PFSK-1 (cell line): ENCODE measurements at regions not wholly inside any gene's neighbourhood (a gene's known extent, or its start where the extent isn't known, plus 50 kb on each side); places are given as distances from the start of the nearest gene placed in this dataset.

Experiments used
- FOXP2 ChIP-seq: optimal IDR thresholded peaks from 2 replicates; pipeline ENCODE3; 2011; ENCODE audit warnings: borderline replicate concordance, control low read depth, inconsistent platforms; ENCODE audit not compliant: insufficient read depth; ENCODE audit errors: extremely low read length, extremely low read depth
- POLR2AphosphoS5 ChIP-seq: IDR thresholded peaks from 2 replicates; pipeline ENCODE4 v1.6.1; 2012; ENCODE audit warnings: low read depth, mild to moderate bottlenecking, control low read depth, low read length, moderate library complexity
- REST ChIP-seq, 2 experiments: IDR thresholded peaks; 2 replicates each; pipeline versions ENCODE4 v1.6.1 to v1.8.0; 2011 to 2012; ENCODE audit warnings: low read depth in 2 of 2, low read length in 2 of 2, control low read depth in 1 of 2, inconsistent platforms in 1 of 2, mild to moderate bottlenecking in 1 of 2, moderate library complexity in 1 of 2; ENCODE audit not compliant: insufficient read depth in 1 of 2
- SIN3A ChIP-seq: IDR thresholded peaks from 2 replicates; pipeline ENCODE4 v1.6.1; 2012; ENCODE audit warnings: mild to moderate bottlenecking, low read length, moderate library complexity, borderline replicate concordance; ENCODE audit not compliant: insufficient read depth
- TAF1 ChIP-seq: IDR thresholded peaks from 2 replicates; pipeline ENCODE4 v1.6.1; 2012; ENCODE audit warnings: low read length, control low read depth, borderline replicate concordance; ENCODE audit not compliant: insufficient read depth

DNA sequence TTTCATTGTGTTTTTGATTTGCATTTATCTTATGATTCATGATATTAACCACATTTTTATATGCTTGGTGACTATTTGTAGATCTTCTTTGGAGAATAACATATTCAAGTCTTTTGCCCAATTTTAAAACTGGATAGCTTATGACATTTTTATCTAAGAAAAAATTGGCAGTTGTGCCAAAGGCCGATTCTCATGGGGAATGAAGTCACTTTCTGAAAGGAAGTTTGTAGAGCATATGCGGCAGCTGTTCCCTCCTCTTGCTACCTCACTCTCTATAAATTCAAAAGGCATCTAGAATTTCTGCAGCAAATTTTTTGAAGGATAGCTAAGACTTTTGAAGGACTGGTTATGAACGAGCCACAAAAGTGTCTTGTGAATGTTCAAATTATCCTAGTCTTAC lies 2353.5 kb downstream of the ARAP2 start:
- TF ChIP-seq REST (IDR thresholded peaks at IDR 0.05; ENCODE audit: insufficient read depth in 1 of 2, low read depth in 2 of 2, low read length in 2 of 2): no peak
- TF ChIP-seq SIN3A: no peak
- no peak for TF ChIP-seq FOXP2
- no peak for TF ChIP-seq POLR2AphosphoS5
- TF ChIP-seq TAF1: no peak

DNA sequence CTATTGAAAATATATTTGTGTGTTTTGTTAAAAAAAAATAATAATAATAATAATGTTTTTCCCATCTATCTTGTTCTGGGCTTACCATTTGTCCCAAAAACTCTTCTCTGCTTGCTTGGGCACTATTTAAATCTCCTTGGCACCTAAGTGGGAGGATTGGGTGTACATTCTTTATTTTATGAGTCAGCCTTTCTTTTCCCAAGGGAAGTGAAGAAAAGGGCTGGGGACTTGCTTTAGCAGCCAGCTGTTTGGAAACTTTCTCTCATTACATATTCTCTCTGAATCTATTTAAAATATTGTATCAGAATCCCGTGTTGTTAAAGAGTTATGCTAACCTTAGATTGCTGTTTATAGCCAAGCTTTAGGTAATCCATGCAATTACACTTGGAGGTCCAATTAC lies 2332.4 kb downstream of the ARAP2 start:
- no peak for TF ChIP-seq REST (IDR thresholded peaks at IDR 0.05; ENCODE audit: insufficient read depth in 1 of 2, low read depth in 2 of 2, low read length in 2 of 2)
- no peak for TF ChIP-seq POLR2AphosphoS5
- TF ChIP-seq TAF1: no peak
- TF ChIP-seq SIN3A: no peak
- TF ChIP-seq FOXP2: no peak

- TF ChIP-seq REST (IDR thresholded peaks at IDR 0.05; ENCODE audit: insufficient read depth in 1 of 2, low read depth in 2 of 2, low read length in 2 of 2): no peak
- no peak for TF ChIP-seq SIN3A
- no peak for TF ChIP-seq TAF1
Measured at GRCh38 chr4:33914386-33914785, 2329.9 kb downstream of the ARAP2 start.

GRCh38 chr4:33923469-33923868 lies 2320.8 kb downstream of the ARAP2 start:
- TF ChIP-seq TAF1 (no peak), SIN3A (no peak), REST (IDR thresholded peaks at IDR 0.05; ENCODE audit: insufficient read depth in 1 of 2, low read depth in 2 of 2, low read length in 2 of 2) (no peak), POLR2AphosphoS5 (no peak), FOXP2 (no peak)

DNA sequence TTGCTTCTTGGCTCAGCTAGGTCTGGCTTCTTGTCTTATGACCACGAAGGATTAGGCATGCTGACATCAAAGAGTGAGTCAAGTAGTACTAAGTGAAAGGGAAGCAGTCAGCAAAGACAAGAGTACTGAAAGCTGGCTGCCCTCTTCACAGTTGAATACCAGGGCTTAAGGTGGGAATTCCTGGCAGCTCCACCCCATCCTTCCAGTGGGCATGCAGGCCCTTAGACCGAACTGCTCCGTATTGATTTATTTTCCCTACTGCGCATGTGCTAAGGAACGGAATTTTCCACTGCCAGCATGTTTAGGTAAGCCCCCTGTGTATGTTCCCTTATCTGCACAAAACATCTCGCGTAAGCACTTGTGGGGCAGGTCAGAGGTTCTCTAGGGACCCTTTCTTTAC lies 2320.1 kb downstream of the ARAP2 start:
- no peak for TF ChIP-seq SIN3A
- no peak for TF ChIP-seq FOXP2
- no peak for TF ChIP-seq TAF1
- TF ChIP-seq REST (IDR thresholded peaks at IDR 0.05; ENCODE audit: insufficient read depth in 1 of 2, low read depth in 2 of 2, low read length in 2 of 2): no peak
- TF ChIP-seq POLR2AphosphoS5: no peak
